ENCODE measurements at regions not wholly inside any gene's neighbourhood (a gene's known extent, or its start where the extent isn't known, plus 50 kb on each side); places are given as distances from the start of the nearest gene placed in this dataset.

GRCh38 chr2:18464913-18465312 is 95.5 kb downstream of the RDH14 start:
- no peak for DNase-seq

- no peak for DNase-seq
Measured at GRCh38 chr2:18456026-18456425, 104.4 kb downstream of the RDH14 start.

GRCh38 chr2:18455236-18455862 is 105.1 kb downstream of the RDH14 start:
- peak; percentile 93 for DNase-seq

- no peak for DNase-seq
Measured at GRCh38 chr2:18454692-18455235, 105.7 kb downstream of the RDH14 start.

GRCh38 chr2:18446715-18447114 is 113.7 kb downstream of the RDH14 start:
- DNase-seq, result no peak

- no peak for DNase-seq
Measured at GRCh38 chr2:18445433-18446320, 114.8 kb downstream of the RDH14 start.

GRCh38 chr2:18444806-18445205 is 115.6 kb downstream of the RDH14 start:
- no peak for DNase-seq

- no peak for DNase-seq
Measured at GRCh38 chr2:18441583-18441982, 118.9 kb downstream of the RDH14 start.

- DNase-seq, result no peak
Measured at GRCh38 chr2:18440777-18441176, 119.7 kb downstream of the RDH14 start.

- DNase-seq, result peak; percentile 93
Measured at GRCh38 chr2:18440141-18440661, 120.3 kb downstream of the RDH14 start.

GRCh38 chr2:18439716-18440115 is 120.7 kb downstream of the RDH14 start:
- no peak for DNase-seq

- no peak for DNase-seq
Measured at GRCh38 chr2:18437909-18438308, 122.5 kb downstream of the RDH14 start.

GRCh38 chr2:18436503-18437005 is 123.9 kb downstream of the RDH14 start:
- DNase-seq, result peak; percentile 76

GRCh38 chr2:18435426-18436037 is 124.9 kb downstream of the RDH14 start:
- DNase-seq, result peak; percentile 74

- no peak for DNase-seq
Measured at GRCh38 chr2:18433872-18434271, 126.6 kb downstream of the RDH14 start.

- DNase-seq, result no peak
Measured at GRCh38 chr2:18432999-18433398, 127.5 kb downstream of the RDH14 start.

GRCh38 chr2:18430996-18431748 is 129.3 kb downstream of the RDH14 start:
- no peak for DNase-seq

- DNase-seq, result no peak
Measured at GRCh38 chr2:18428516-18428915, 131.9 kb downstream of the RDH14 start.

GRCh38 chr2:18427762-18428161 is 132.7 kb downstream of the RDH14 start:
- no peak for DNase-seq

GRCh38 chr2:18426174-18426573 is 134.3 kb downstream of the RDH14 start:
- DNase-seq, result no peak

GRCh38 chr2:18425210-18425703 is 135.2 kb downstream of the RDH14 start:
- DNase-seq, result peak; percentile 28

GRCh38 chr2:18423636-18424035 is 136.8 kb downstream of the RDH14 start:
- DNase-seq, result no peak

All from fibroblast of skin of right quadriceps (primary cell).